Left renal pelvis (tissue), 4 donors: ENCODE measurements at regions not wholly inside any gene's neighbourhood (a gene's known extent, or its start where the extent isn't known, plus 50 kb on each side); places are given as distances from the start of the nearest gene placed in this dataset.

Source experiments
- DNase-seq, 4 donors: peaks; one replicate each; pipeline ENCODE4 v3.0.0-alpha.2; 2013; ENCODE audit warnings: low read depth in 4 of 4, low spot score in 3 of 4

DNA sequence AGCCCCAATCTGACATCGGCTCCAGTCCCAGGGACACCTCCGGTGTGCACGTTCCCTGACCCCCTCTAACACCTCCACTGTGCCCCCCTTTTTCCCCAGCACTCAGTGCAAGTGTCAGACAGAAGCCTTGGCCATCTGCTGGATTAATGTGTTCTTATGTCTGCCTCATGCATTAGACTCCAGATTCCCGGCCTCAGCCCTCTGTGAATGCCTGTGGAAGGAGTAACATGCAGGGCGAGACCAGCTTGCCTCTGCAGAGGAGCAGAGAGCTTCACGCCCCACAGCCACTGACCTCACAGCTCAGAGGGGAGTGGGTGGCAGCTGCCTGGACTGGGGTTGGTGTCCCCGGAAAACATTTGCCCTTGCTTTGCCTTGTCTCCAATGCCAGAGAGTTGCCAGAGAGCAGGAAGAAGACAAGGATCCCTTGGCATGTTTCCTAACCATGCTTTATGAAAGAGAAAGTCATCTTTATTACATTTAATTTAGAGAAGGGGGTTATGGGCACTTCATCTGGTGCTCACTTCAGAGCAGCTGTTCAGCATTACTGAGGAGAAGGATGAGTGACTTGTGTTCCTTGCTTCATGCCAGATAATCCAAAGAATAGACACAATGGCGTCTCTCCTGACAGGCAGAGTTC lies 91.6 kb upstream of the CXCL12 start:
- no peak for DNase-seq

- DNase-seq = no peak
These were observed 92.1 kb upstream of the CXCL12 start for GRCh38 chr10:44477046-44477425.

GRCh38 chr10:44478040-44478439 lies 93.1 kb upstream of the CXCL12 start:
- no peak for DNase-seq

GRCh38 chr10:44478876-44479705 lies 94.2 kb upstream of the CXCL12 start:
- DNase-seq = no peak

DNA sequence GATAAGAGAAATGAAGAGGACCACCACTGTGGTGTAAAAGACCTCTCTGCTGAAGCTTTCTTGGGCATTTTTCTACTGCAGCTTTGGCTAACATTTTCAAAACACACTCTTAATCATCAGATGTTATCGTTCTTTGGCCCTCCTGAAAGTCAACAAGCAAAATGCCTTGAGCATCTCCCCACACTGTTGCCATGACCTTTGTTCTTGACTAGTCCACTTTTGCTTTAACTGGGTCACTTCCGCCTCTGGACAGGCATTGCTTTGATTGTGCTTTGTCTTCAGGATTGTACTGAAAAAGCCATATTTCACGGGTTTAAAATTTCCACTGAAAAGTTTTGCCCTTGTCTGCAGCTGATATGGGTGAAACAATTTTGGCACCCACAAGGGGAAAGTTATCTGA lies 107.8 kb upstream of the CXCL12 start:
- no peak for DNase-seq

GRCh38 chr10:44498222-44498621 lies 113.3 kb upstream of the CXCL12 start:
- DNase-seq = no peak

DNA sequence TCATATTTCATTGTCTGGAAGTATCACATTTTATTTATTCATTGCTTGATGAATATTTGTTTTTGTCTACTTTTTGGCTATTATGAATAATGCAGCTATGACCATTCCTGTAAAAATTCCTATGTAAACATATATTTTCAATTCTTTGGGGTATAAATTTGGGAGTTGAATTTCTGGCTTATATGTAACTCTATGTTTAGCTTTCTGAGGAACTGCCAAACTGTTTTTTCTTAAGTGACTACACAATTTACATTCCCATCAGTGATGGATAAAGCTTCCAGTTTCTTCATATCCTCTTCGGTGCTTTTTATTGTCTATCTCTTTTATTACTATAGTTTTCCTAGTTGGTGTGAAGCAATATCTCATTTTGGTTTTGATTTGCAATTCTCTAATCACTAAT lies 115.6 kb upstream of the CXCL12 start:
- DNase-seq = no peak

- DNase-seq = no peak
These were observed 121.5 kb upstream of the CXCL12 start for GRCh38 chr10:44506386-44506785.

DNA sequence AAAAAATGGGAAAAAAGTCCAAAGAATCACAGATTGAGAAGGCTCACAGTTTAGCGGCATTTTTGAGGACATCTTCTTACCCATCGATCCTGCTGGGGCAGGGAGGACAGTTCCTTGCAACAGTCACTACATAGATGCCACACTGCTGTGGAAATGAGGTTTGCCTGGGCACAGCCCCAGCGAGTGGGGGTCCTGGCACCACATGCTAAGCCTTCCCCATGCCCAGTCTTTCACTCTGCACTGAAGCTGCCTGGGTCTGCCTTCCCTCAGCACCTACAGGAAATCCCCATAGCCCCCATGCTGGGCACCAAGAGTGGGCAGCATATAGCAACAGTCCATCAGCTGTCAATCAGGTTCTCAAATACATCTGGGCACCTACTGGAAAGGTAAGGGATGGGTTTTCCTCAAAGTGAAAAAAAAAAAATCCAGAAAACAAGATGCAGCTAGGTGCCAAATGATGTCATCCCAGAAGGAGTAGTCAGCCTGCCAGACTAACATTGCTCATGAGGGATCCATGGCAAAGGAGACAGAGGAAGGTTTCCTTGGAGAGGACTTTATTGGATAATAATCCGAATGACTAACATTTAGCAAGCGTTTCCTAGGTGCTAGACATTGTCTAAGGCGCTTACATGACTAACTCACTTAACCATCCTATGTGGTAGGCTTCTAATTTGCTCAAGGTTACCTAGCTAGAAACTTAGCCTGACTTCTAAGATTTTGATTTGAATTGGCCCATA lies 125.7 kb upstream of the CXCL12 start:
- no peak for DNase-seq

DNA sequence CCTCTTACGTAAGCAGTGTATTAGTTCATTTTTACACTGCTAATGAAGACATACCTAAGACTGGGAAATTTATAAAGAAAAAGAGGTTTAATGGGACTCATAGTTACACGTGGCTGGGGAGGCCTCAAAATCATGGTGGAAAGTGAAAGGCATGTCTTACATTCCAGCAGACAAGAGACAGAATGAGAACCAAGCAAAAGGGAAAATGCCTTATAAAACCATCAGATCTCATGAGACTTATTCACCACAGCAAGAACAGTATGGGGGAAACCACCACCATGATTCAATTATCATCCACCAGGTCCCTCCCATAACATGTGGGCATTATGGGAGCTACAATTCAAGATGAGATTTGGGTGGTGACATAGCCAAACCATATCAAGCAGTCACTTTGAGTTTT lies 126.3 kb upstream of the CXCL12 start:
- DNase-seq = no peak

GRCh38 chr10:44511601-44512000 lies 126.7 kb upstream of the CXCL12 start:
- DNase-seq = no peak

DNA sequence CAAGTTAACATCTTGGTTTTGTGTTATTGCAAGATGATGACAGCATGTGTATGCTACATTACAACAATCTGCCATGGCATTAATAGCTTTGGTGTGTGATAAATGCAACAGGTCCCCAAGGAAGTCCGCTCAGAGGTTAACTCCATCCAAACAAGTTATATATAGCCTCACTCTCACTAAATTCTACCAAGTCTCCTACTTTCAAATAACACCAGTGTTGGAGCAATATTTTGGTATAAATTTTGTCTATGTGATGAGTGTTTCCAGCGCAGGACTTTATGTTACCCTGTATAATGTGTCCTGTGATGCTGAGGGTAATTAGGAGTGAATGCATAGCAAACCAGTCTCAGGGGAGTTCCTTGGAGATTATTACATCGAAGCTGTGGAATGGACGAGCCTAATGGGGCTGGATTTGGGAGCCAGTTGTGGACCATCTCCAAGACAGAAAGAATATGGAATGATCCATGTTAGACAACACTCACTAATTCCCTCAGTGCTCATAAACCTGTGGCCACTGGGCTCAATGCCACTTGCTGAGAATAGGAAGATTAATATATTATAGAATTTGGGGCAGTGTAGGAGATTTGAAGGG lies 127.6 kb upstream of the CXCL12 start:
- no peak for DNase-seq

DNA sequence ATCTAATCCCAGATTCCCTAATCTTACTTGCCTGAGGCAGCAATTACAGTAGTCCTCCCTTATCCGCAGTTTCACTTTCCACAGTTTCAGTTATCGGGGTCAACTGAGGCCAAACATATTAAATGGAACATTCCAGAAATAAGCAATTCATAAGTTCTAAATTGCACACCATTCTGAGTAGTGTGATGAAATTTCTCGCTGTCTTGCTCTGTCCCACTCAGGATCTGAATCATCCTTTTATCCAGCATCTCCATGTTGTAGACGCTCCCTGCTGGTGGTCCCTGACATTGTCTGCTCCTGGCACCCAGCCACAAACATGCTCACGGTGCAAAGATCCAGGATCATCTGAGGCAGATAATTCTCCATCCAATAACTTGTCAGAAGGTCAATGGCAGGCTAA lies 128.7 kb upstream of the CXCL12 start:
- DNase-seq = no peak

- DNase-seq = no peak
These were observed 132.0 kb upstream of the CXCL12 start for GRCh38 chr10:44516891-44517290.

DNA sequence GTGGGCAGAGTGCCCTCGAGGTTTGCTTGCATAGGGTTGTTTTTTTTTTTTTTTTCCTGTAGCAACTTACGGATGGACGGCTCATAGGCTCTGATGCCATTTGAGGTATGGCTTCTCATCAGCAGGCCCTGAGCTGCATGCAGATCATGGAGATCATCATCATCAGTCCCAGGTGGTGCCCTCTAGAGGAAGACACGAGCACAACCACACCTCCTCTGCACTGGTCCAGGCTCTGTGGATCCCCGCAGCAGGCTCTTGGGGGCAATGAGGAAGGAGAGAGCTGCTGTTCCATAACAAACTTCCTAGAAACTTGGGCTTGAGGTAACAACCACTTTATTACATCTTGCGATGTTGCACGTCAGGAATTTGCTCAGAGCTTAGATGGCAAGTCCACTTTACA lies 132.7 kb upstream of the CXCL12 start:
- no peak for DNase-seq

GRCh38 chr10:44519361-44519760 lies 134.5 kb upstream of the CXCL12 start:
- DNase-seq = no peak

GRCh38 chr10:44520651-44521050 lies 135.8 kb upstream of the CXCL12 start:
- no peak for DNase-seq

- no peak for DNase-seq
These were observed 154.3 kb upstream of the CXCL12 start for GRCh38 chr10:44539178-44539577.

DNA sequence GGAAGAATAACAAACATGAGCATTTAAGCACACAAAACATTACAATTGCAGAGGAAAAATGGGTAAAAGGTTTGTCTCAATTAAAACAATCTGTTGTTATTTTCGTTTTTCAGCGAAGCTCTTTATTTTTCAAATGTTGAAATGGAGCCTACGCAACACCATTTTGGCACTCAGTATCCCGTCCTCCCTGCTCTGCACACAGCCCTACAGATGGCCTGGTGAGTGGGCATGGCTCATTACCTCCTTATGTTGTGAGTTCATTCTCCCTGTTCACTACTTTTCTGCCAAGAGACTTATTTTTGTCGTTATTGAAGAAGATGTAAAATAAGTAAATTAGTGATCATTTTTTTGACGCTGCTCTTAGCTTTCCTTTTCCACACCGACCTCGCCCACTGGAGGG lies 167.8 kb upstream of the CXCL12 start:
- no peak for DNase-seq

GRCh38 chr10:44557596-44558191 lies 172.8 kb upstream of the CXCL12 start:
- DNase-seq = no peak

- no peak for DNase-seq
These were observed 173.6 kb upstream of the CXCL12 start for GRCh38 chr10:44558521-44558920.
